Memory B cell (primary cell): ENCODE measurements at regions not wholly inside any gene's neighbourhood (a gene's known extent, or its start where the extent isn't known, plus 50 kb on each side); places are given as distances from the start of the nearest gene placed in this dataset.
"Not testable (repeated sequence)": the region's sequence is repeated elsewhere in the genome, so short reads cannot be mapped to it uniquely, and the experiment has no call there.

Experiments used
- ATAC-seq: fragments of 150-1000 bp; cut with Tn5 transposase; 2 replicates; pipeline ENCODE4 v1.10.0; 2021; ENCODE audit warnings: low read depth, mild to moderate bottlenecking, moderate library complexity
- DNase-seq, 2 donors: peaks; one replicate each; pipeline ENCODE4 v3.0.0; 2022; ENCODE audit warnings: low spot score in 2 of 2
- H3K27ac Mint-ChIP-seq: one replicate; pipeline ENCODE4 v1.8.0; 2022; ENCODE audit warnings: mild to moderate bottlenecking, moderate library complexity, mixed read lengths
- H3K27me3 Mint-ChIP-seq: one replicate; pipeline ENCODE4 v1.8.0; 2022; ENCODE audit warnings: mixed read lengths
- H3K36me3 Mint-ChIP-seq: one replicate; pipeline ENCODE4 v1.8.0; 2022; ENCODE audit warnings: mild to moderate bottlenecking, mixed read lengths
- H3K4me1 Mint-ChIP-seq: one replicate; pipeline ENCODE4 v1.8.0; 2022; ENCODE audit warnings: mixed read lengths
- H3K4me3 Mint-ChIP-seq: one replicate; pipeline ENCODE4 v1.8.0; 2022; ENCODE audit warnings: mild to moderate bottlenecking, moderate library complexity, mixed read lengths
- H3K9me3 Mint-ChIP-seq: one replicate; pipeline ENCODE4 v1.8.0; 2022; ENCODE audit warnings: mixed read lengths

DNA sequence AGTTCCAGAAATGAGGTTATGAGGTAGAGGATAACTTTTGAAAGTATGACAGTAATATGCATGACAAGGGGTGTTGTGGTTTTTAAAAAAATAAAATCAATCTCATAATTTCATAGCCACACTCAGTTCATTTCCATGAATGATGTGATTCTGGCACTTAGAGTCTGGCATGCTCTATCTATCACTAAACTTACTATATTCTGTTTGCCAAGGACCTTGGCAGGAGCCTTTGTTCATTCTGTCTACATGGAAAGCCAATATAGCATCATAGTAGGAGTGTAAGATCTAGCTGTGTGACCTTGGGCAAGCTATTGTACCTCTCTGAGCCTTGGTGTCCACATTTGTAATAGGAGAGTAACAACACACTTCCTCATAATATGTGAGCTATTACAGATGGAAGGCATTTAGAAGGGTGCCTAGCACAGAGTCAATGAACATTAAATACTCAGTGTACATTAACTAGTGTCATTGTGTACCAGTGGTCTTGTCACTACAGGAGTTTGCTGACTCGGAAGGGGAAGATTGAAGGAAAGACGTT is 507.6 kb downstream of the SOX6 start:
- no peaks in the 10 kb centered on the region for H3K4me1 Mint-ChIP-seq
- H3K27me3 Mint-ChIP-seq = peaks cover 10% of the 10 kb centered on the region
- no peaks in the 10 kb centered on the region for H3K9me3 Mint-ChIP-seq
- H3K27ac Mint-ChIP-seq = no peak overlapping the region
- ATAC-seq = no peak
- no peak for DNase-seq
- no peak overlapping the region for H3K4me3 Mint-ChIP-seq
- H3K36me3 Mint-ChIP-seq = no peaks in the 10 kb centered on the region

DNA sequence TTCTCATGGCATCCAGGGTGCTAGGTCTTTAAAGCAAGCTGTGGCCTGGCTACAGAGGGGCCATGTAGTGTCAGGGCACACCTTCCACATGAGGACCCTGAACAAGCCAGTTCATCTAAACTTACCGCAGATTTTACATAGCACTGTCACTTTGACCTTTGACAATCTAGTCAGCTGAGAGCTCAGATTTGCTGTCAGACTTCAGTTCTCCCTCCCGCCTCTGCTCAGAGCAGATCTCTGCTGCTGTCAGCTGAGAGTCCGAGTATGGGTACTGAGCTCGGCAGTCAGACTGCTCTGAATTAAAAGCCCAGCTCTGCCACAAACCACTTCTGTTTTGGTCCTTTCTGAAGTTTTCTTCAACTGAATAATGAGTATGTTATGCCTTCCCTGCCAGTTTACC is 507.1 kb downstream of the SOX6 start:
- ATAC-seq = no peak
- no peak overlapping the region for H3K27ac Mint-ChIP-seq
- no peak overlapping the region for H3K4me3 Mint-ChIP-seq

DNA sequence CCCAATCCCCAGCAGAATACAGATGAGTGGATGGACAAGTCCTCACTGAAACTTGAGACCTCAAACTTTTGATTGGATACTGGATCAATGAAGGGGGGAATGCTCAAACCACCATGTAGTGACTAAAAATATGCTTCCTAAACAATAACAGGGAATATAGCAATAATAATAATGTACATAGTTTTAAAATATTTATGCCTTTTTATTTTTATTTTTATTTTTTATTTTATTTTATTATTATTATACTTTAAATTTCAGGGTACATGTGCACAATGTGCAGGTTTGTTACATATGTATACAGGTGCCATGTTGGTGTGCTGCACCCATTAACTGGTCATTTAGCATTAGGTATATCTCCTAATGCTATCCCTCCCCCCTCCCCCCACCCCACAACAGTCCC is 506.0 kb downstream of the SOX6 start:
- H3K27me3 Mint-ChIP-seq, ATAC-seq, H3K27ac Mint-ChIP-seq, DNase-seq, H3K9me3 Mint-ChIP-seq, H3K4me1 Mint-ChIP-seq, H3K36me3 Mint-ChIP-seq, H3K4me3 Mint-ChIP-seq: not testable (repeated sequence)

More for the DNA sequence above, 507.1 kb downstream of the SOX6 start:
- H3K9me3 Mint-ChIP-seq = peaks cover 2% of the 10 kb centered on the region
- H3K27me3 Mint-ChIP-seq = peaks cover 7% of the 10 kb centered on the region
- no peak for DNase-seq
- H3K4me1 Mint-ChIP-seq = no peaks in the 10 kb centered on the region
- peaks cover 1% of the 10 kb centered on the region for H3K36me3 Mint-ChIP-seq

DNA sequence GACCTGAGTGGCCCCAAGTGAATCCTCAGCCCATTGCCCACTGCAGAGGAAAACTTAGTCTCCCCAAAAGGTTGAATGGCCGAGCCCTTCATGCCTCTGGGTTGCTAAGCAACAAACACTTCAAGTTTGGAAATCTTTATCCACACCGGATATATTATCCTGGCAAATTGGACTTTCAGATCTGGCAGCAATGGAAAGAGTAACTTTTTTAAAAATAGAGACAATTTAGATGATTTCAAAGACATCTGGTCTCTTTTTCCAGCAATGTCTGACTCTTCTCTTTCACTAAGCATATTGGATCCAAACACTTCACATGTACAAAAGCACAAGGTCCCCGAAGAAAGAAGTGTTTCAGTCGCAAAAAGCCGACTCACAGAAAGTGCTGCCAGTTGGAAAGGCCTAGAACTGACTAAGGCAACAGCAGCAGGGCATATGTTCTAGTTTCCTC is 505.3 kb downstream of the SOX6 start:
- ATAC-seq (no peak), DNase-seq (no peak)
- Mint-ChIP-seq H3K4me3 (no peak overlapping the region), H3K4me1 (no peaks in the 10 kb centered on the region), H3K9me3 (peaks cover 2% of the 10 kb centered on the region), H3K36me3 (peaks cover 1% of the 10 kb centered on the region), H3K27me3 (peaks cover 7% of the 10 kb centered on the region), H3K27ac (no peak overlapping the region)

DNA sequence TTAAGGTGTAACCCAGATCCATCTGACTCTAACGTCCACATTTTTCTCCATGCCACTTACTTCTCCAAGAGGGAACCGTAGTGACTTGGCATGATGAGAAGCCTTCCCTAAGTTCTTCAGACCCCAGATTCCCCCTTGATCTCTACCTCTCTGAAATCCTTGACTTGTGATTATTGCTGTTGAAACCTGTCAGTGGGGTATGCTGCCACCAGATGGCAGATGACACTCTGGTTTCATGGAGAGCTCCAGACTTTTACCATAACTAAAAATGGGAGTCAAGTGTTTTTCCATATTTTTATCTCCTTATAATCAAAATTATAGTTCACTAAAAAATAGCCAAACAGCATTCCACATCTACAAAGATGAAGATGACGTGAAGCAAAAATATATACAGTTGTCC is 504.2 kb downstream of the SOX6 start:
- Mint-ChIP-seq H3K4me3 (no peak overlapping the region), H3K36me3 (peaks cover 1% of the 10 kb centered on the region), H3K4me1 (no peaks in the 10 kb centered on the region), H3K27ac (no peak overlapping the region), H3K27me3 (peaks cover 7% of the 10 kb centered on the region), H3K9me3 (peaks cover 2% of the 10 kb centered on the region)
- ATAC-seq = no peak
- DNase-seq = no peak

DNA sequence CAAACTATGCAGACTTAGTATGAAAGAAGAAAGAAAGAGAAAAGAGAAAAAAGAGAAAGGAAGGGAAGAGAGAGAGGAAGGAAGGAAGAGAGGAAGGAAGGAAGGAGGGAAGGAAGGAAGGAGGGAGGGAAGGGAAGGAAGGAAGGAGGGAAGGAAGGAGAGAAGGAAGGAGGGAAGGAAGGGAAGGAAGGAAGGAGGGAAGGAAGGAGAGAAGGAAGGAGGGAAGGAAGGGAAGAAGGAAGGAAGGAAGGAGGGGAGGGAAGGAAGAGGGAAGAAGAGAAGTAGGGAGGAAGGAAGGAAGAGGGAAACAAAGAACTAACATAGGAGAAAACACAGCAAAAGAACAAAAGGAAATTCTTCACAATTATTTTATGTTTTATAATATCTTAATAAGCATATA is 502.1 kb downstream of the SOX6 start:
- no peak for ATAC-seq
- no peak overlapping the region for H3K27ac Mint-ChIP-seq

DNA sequence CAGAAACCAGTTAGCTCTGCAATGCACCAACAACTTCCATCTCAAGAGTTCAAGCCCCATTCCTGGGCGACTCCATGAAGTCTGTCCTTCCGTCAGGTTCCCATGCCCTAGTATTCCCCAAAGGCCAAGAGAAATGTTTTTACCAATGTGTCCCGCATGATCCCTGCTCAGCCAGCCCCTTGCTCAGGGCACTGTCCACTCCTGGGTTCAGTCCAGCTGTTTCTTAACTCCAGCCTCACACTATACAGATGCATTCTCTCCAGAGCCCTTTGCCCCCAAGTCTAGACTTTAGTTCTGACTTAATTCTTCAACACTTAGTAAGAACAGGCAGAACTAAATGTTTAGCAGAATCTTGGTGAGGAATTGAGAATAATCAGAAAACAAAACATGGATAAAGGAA is 497.5 kb downstream of the SOX6 start:
- ATAC-seq (no peak), DNase-seq (no peak)
- Mint-ChIP-seq H3K27me3 (no peaks in the 10 kb centered on the region), H3K9me3 (peaks cover 2% of the 10 kb centered on the region), H3K27ac (no peak overlapping the region), H3K36me3 (peaks cover 1% of the 10 kb centered on the region), H3K4me3 (no peak overlapping the region), H3K4me1 (no peaks in the 10 kb centered on the region)

More for the DNA sequence above, 502.1 kb downstream of the SOX6 start:
- peaks cover 4% of the 10 kb centered on the region for H3K27me3 Mint-ChIP-seq
- peaks cover 2% of the 10 kb centered on the region for H3K9me3 Mint-ChIP-seq
- no peak overlapping the region for H3K4me3 Mint-ChIP-seq
- no peak for DNase-seq
- H3K4me1 Mint-ChIP-seq = no peaks in the 10 kb centered on the region
- peaks cover 1% of the 10 kb centered on the region for H3K36me3 Mint-ChIP-seq

DNA sequence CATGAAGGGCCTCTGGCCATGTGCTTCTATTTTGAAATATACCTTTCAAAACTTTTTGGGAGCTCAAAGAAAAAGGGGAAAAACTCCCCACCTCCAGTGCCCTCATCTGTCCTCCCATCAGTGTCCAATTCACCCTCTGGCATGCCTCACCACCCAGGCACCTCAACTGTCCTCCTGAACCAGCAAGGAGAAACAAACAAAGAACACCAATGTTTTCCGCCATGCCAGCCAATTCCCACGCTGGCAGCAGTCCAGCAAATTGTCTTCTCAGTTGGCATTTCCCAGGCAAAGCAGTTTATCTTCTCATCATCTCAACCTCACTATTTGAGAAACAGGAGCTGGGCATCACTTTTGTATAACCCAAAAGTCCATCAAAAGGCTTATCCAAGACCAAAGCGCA is 496.9 kb downstream of the SOX6 start:
- Mint-ChIP-seq H3K27me3 (no peaks in the 10 kb centered on the region), H3K36me3 (no peaks in the 10 kb centered on the region), H3K27ac (no peak overlapping the region), H3K4me1 (no peaks in the 10 kb centered on the region), H3K4me3 (no peak overlapping the region), H3K9me3 (no peaks in the 10 kb centered on the region)
- DNase-seq (no peak), ATAC-seq (no peak)

DNA sequence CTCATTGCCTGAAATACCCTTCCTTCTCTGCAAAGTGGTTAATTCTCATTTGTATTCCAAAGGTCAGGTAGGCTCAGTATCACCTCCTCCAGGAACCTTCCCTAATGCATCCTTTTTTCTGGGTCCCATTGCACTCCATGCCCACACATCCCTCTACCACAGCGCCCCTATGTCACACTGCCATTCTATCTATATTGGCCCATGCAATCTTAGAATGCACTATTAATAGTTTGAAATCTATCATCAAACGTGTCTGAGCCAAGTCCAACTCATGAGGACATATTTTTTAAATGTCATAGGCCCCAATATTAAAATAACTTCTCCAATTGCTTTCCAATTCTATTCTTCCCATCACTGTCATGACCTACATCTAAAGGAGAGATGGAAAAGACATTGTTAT is 495.1 kb downstream of the SOX6 start:
- Mint-ChIP-seq H3K27me3 (no peaks in the 10 kb centered on the region), H3K4me1 (no peaks in the 10 kb centered on the region), H3K9me3 (no peaks in the 10 kb centered on the region), H3K4me3 (no peak overlapping the region), H3K27ac (no peak overlapping the region), H3K36me3 (no peaks in the 10 kb centered on the region)
- ATAC-seq = no peak
- no peak for DNase-seq

DNA sequence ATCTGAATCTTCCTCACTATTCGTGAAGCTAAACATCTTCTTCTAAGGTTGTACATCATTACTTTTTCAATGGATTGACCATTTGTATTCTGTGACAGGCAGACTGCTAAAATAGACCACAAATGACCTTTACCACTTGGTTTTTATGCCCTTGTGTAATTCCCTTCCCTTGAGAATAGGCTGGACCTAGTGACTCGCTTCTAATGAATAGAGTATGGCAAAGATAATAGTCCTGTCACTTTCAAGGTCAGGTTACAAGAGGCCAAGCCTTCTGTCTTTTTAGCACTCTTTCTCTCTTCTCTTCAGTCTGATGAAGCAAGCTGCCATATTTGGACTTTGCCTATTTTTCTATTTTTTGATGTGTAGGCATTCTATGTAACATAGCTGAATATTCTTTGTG is 492.9 kb downstream of the SOX6 start:
- no peaks in the 10 kb centered on the region for H3K4me1 Mint-ChIP-seq
- no peak overlapping the region for H3K4me3 Mint-ChIP-seq
- no peak overlapping the region for H3K27ac Mint-ChIP-seq
- H3K9me3 Mint-ChIP-seq = no peaks in the 10 kb centered on the region
- H3K27me3 Mint-ChIP-seq = no peaks in the 10 kb centered on the region
- no peak for DNase-seq
- no peaks in the 10 kb centered on the region for H3K36me3 Mint-ChIP-seq
- no peak for ATAC-seq

DNA sequence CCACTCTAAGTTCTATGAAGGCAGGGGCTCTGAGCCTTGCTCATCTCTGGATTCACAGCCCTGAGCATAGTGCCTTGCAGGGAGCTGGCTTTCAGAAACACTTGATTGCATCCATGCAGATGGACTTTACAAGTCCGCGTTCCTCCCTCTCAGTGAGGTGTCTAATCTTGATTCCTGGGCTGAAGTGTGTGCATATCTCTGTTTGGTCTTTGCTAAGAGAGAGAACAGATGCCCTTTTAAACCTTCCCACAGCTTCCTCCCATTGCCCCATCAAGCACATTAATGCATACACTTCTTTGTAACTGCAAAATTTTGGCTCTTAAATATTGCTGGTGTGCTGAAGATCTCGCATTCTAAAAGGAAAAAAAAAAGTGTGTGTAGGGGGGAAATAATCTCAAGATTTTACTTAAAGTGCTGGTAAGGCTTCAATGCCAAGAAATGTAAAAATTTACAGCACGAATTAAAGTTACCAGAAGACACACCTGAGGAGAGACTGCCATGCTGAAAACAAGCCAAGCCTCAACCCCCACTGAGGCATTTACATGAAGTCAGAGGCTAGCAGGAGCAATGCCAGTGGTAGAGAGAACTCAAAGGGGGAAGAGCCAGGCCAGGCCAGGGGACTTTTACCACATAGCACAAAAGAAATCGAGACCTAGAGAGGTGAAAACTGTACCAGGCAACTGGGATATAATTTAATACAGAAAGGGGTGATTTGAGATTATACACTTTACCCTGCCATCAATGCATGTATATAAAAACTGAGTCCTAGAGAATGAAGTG is 492.1 kb downstream of the SOX6 start:
- ATAC-seq = no peak
- Mint-ChIP-seq H3K9me3 (no peaks in the 10 kb centered on the region), H3K4me3 (no peak overlapping the region), H3K27me3 (no peaks in the 10 kb centered on the region), H3K36me3 (no peaks in the 10 kb centered on the region), H3K4me1 (no peaks in the 10 kb centered on the region), H3K27ac (no peak overlapping the region)
- no peak for DNase-seq

DNA sequence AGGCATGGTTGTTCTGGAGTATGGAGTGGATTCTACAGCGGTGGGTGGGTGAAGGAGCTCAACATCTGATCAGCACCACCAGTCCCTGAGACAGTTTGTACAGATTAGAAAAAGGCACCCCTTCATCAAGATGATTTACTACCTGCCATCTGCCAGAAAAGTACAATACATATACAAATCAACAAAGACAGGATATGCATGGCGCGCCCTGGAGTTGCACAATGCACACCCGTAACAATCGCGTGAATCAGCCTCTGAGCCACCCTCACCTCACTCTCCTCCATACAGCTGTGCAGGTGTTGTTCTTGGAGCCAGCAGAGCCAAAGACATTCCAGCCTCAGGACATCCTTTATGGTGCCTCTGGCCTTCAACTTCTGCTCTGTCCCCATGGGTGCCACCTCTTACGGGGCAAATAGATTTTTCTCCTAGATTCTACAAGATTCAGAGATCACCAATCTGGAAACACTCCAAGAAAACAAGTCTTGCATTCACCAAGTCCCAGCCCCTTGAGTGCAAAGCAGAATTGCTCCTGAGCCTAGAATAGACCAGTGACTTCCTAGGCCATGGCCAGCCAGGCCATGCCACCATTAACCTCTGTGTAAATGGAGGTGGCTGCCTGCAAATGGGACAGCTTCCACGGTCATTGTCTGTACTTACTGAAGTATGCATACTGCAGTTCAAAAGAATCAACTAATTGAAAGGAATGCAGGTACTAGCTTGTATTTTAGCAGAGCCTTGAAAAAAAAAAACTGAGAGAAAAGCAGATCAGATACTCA is 490.9 kb downstream of the SOX6 start:
- no peak overlapping the region for H3K4me3 Mint-ChIP-seq
- no peaks in the 10 kb centered on the region for H3K27me3 Mint-ChIP-seq

DNA sequence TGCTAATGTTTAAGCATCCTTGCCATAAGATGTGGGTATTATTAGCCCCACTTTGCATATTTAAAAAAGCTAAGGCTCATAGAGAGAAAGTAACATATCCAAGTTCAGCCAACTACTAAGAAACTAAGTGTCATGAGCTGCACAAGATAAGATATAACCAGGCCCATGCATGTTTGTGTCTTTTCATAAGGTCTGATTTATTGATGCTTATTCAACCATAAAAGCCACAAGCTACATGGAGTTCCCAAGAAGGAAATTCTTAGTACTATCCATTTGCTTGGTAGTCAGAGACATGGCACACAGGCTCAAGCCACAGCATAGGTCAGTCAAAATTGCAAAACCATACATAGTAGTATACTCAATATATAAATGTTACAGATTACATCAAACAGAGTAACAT is 488.5 kb downstream of the SOX6 start:
- ATAC-seq = no peak
- no peaks in the 10 kb centered on the region for H3K27me3 Mint-ChIP-seq
- H3K9me3 Mint-ChIP-seq = no peaks in the 10 kb centered on the region
- no peaks in the 10 kb centered on the region for H3K36me3 Mint-ChIP-seq
- H3K4me1 Mint-ChIP-seq = no peaks in the 10 kb centered on the region
- DNase-seq = no peak
- no peak overlapping the region for H3K4me3 Mint-ChIP-seq
- no peak overlapping the region for H3K27ac Mint-ChIP-seq

More for the DNA sequence above, 490.9 kb downstream of the SOX6 start:
- Mint-ChIP-seq H3K9me3 (no peaks in the 10 kb centered on the region), H3K27ac (no peak overlapping the region), H3K36me3 (no peaks in the 10 kb centered on the region), H3K4me1 (no peaks in the 10 kb centered on the region)
- no peak for DNase-seq
- ATAC-seq = no peak

DNA sequence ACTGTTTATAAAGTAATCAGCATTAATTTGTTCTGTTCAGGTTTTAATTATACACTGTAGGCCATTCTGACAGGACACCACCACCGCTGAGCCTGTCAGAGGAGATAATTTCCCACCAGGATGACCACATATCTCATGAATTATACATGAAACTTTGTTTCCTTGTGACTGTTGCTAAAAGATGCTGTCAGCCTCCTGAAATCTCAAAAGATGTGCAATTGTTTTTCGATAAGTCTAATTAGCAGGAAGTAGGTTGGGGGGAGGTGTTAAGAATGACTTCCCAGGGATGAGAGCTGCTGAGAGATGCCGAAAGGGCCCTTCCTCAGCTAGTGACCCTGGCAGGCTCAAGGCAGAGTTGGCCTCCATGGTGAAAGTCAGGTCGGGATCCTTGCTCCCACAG is 485.4 kb downstream of the SOX6 start:
- peaks cover 2% of the 10 kb centered on the region for H3K9me3 Mint-ChIP-seq
- H3K4me3 Mint-ChIP-seq = no peak overlapping the region
- no peaks in the 10 kb centered on the region for H3K36me3 Mint-ChIP-seq
- ATAC-seq (no peak), DNase-seq (no peak)
- H3K27ac Mint-ChIP-seq = no peak overlapping the region
- H3K4me1 Mint-ChIP-seq = no peaks in the 10 kb centered on the region
- no peaks in the 10 kb centered on the region for H3K27me3 Mint-ChIP-seq
